Body of pancreas (tissue), 4 donors: ENCODE measurements at regions not wholly inside any gene's neighbourhood (a gene's known extent, or its start where the extent isn't known, plus 50 kb on each side); places are given as distances from the start of the nearest gene placed in this dataset.

ENCODE experiments used
- POLR2A ChIP-seq, 3 donors: fragments of 450-650 bp; IDR thresholded peaks; one replicate each; pipeline ENCODE4 v1.6.1; 2016; ENCODE audit warnings: antibody characterized with exemption in 3 of 3, mild to moderate bottlenecking in 2 of 3
- TF ChIP-seq, protein P1 (sequence below), 7 experiments: fragments of 450-650 bp in 4 of 7; fragments of 200-600 bp in 3 of 7; sonication (generic) in 3 of 7; IDR thresholded peaks; one replicate each; pipeline ENCODE4 v1.5.1; 2016 to 2019; ENCODE audit warnings: antibody characterized with exemption in 7 of 7

DNA sequence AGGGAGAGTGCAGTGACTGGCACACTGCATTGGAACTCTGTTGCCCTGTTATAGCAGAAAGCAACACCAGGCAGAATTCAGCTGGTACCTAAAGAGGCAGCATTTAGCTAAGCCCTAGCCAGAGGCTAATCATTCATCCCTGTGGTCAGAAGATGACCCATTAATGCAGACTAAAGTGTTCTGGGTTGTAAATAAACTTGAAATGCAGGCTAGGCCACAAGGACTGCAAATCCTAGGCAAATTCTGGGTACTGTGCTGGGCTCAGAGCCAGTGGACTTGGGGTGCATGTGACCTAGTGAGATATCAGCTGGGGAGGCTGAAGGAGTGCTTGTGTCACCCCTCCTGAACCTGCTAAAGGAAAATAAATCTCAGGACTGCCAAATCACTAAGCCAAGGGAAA, 91.2 kb downstream of the LPAR4 start:
- TF ChIP-seq, protein P1, sequence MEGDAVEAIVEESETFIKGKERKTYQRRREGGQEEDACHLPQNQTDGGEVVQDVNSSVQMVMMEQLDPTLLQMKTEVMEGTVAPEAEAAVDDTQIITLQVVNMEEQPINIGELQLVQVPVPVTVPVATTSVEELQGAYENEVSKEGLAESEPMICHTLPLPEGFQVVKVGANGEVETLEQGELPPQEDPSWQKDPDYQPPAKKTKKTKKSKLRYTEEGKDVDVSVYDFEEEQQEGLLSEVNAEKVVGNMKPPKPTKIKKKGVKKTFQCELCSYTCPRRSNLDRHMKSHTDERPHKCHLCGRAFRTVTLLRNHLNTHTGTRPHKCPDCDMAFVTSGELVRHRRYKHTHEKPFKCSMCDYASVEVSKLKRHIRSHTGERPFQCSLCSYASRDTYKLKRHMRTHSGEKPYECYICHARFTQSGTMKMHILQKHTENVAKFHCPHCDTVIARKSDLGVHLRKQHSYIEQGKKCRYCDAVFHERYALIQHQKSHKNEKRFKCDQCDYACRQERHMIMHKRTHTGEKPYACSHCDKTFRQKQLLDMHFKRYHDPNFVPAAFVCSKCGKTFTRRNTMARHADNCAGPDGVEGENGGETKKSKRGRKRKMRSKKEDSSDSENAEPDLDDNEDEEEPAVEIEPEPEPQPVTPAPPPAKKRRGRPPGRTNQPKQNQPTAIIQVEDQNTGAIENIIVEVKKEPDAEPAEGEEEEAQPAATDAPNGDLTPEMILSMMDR (IDR thresholded peaks at IDR 0.05), result no peak
- TF ChIP-seq POLR2A (IDR thresholded peaks at IDR 0.05), result no peak
